ENCODE measurements at regions not wholly inside any gene's neighbourhood (a gene's known extent, or its start where the extent isn't known, plus 50 kb on each side); places are given as distances from the start of the nearest gene placed in this dataset.

GRCh38 chr15:66939016-66939415 lies 126.4 kb upstream of the SMAD3 start:
- no peaks in the 10 kb centered on the region for H3K36me3 Mint-ChIP-seq (ENCODE audit: unreplicated experiment)
- no peak for TF ChIP-seq CTCF (IDR thresholded peaks at IDR 0.05)
- no peak overlapping the region for H3K27ac Mint-ChIP-seq (ENCODE audit: unreplicated experiment)
- peaks cover 20% of the 10 kb centered on the region for H3K4me1 Mint-ChIP-seq (ENCODE audit: unreplicated experiment)
- H3K9me3 Mint-ChIP-seq (ENCODE audit: unreplicated experiment) = no peaks in the 10 kb centered on the region
- no peak for DNase-seq (ENCODE audit: extremely low spot score, unreplicated experiment)
- H3K27me3 Mint-ChIP-seq (ENCODE audit: unreplicated experiment) = no peaks in the 10 kb centered on the region
- no peak overlapping the region for H3K4me3 Mint-ChIP-seq (ENCODE audit: unreplicated experiment)

GRCh38 chr15:66939451-66940023 lies 125.9 kb upstream of the SMAD3 start:
- H3K27me3 Mint-ChIP-seq (ENCODE audit: unreplicated experiment) = no peaks in the 10 kb centered on the region
- H3K4me3 Mint-ChIP-seq (ENCODE audit: unreplicated experiment) = no peak overlapping the region
- no peak for TF ChIP-seq CTCF (IDR thresholded peaks at IDR 0.05)
- no peaks in the 10 kb centered on the region for H3K36me3 Mint-ChIP-seq (ENCODE audit: unreplicated experiment)
- H3K27ac Mint-ChIP-seq (ENCODE audit: unreplicated experiment) = no peak overlapping the region
- no peaks in the 10 kb centered on the region for H3K9me3 Mint-ChIP-seq (ENCODE audit: unreplicated experiment)
- DNase-seq (ENCODE audit: extremely low spot score, unreplicated experiment) = no peak
- peaks cover 19% of the 10 kb centered on the region for H3K4me1 Mint-ChIP-seq (ENCODE audit: unreplicated experiment)

- no peak for DNase-seq (ENCODE audit: extremely low spot score, unreplicated experiment)
- no peak overlapping the region for H3K4me3 Mint-ChIP-seq (ENCODE audit: unreplicated experiment)
- no peaks in the 10 kb centered on the region for H3K36me3 Mint-ChIP-seq (ENCODE audit: unreplicated experiment)
- TF ChIP-seq CTCF (IDR thresholded peaks at IDR 0.05) = no peak
- H3K9me3 Mint-ChIP-seq (ENCODE audit: unreplicated experiment) = no peaks in the 10 kb centered on the region
- H3K4me1 Mint-ChIP-seq (ENCODE audit: unreplicated experiment) = peaks cover 19% of the 10 kb centered on the region
- no peak overlapping the region for H3K27ac Mint-ChIP-seq (ENCODE audit: unreplicated experiment)
- H3K27me3 Mint-ChIP-seq (ENCODE audit: unreplicated experiment) = no peaks in the 10 kb centered on the region
Measured at GRCh38 chr15:66940368-66940767, 125.0 kb upstream of the SMAD3 start.

- Mint-ChIP-seq H3K4me3 (ENCODE audit: unreplicated experiment) (no peak overlapping the region), H3K27ac (ENCODE audit: unreplicated experiment) (no peak overlapping the region), H3K4me1 (ENCODE audit: unreplicated experiment) (peaks cover 15% of the 10 kb centered on the region), H3K36me3 (ENCODE audit: unreplicated experiment) (no peaks in the 10 kb centered on the region), H3K9me3 (ENCODE audit: unreplicated experiment) (no peaks in the 10 kb centered on the region), H3K27me3 (ENCODE audit: unreplicated experiment) (no peaks in the 10 kb centered on the region)
- DNase-seq (ENCODE audit: extremely low spot score, unreplicated experiment) = no peak
- TF ChIP-seq CTCF (IDR thresholded peaks at IDR 0.05) = no peak
Measured at GRCh38 chr15:66941108-66941711, 124.2 kb upstream of the SMAD3 start.

- Mint-ChIP-seq H3K27ac (ENCODE audit: unreplicated experiment) (no peak overlapping the region), H3K36me3 (ENCODE audit: unreplicated experiment) (no peaks in the 10 kb centered on the region)
Measured at GRCh38 chr15:66941791-66942190, 123.6 kb upstream of the SMAD3 start.

More at GRCh38 chr15:66941791-66942190, 123.6 kb upstream of the SMAD3 start:
- no peak for TF ChIP-seq CTCF (IDR thresholded peaks at IDR 0.05)
- Mint-ChIP-seq H3K4me1 (ENCODE audit: unreplicated experiment) (peaks cover 14% of the 10 kb centered on the region), H3K4me3 (ENCODE audit: unreplicated experiment) (no peak overlapping the region), H3K27me3 (ENCODE audit: unreplicated experiment) (no peaks in the 10 kb centered on the region), H3K9me3 (ENCODE audit: unreplicated experiment) (no peaks in the 10 kb centered on the region)
- no peak for DNase-seq (ENCODE audit: extremely low spot score, unreplicated experiment)
